K562 (cell line): ENCODE measurements at regions not wholly inside any gene's neighbourhood (a gene's known extent, or its start where the extent isn't known, plus 50 kb on each side); places are given as distances from the start of the nearest gene placed in this dataset.

Experiments used
- GTF2E2 ChIP-seq: fragments of 200-800 bp; sonication (Bioruptor generic); IDR thresholded peaks from 2 replicates; pipeline ENCODE4 v1.6.1; 2016; ENCODE audit warnings: missing genetic modification characterization, missing compliant biosample characterization
- MGA ChIP-seq: fragments of 450-650 bp; IDR thresholded peaks from 2 replicates; pipeline ENCODE4 v1.6.1; 2016; ENCODE audit warnings: mild to moderate bottlenecking, moderate library complexity
- ZC3H11A ChIP-seq: IDR thresholded peaks from 2 replicates; pipeline ENCODE4 v1.6.1; 2012; ENCODE audit warnings: low read depth, low read length, improper control_type of control experiment
- ZNF197 ChIP-seq: fragments of 200-800 bp; sonication (Bioruptor generic); IDR thresholded peaks from 2 replicates; pipeline ENCODE4 v1.6.1; 2016; ENCODE audit warnings: low read depth, missing genetic modification characterization, missing compliant biosample characterization
- ZNF324 ChIP-seq: fragments of 250-450 bp; sonication (Bioruptor Pico); IDR thresholded peaks from 2 replicates; pipeline ENCODE4 v1.4.0; 2020; ENCODE audit warnings: mild to moderate bottlenecking

GRCh38 chr4:91830681-91831395, 472.9 kb upstream of the GRID2 start (continued):
- TF ChIP-seq GTF2E2 (tag) (no peak), ZC3H11A (no peak), MGA (no peak), ZNF197 (CRISPR knock-in tag) (no peak), ZNF324 (no peak)
